Natural killer cell (primary cell): ENCODE measurements at regions not wholly inside any gene's neighbourhood (a gene's known extent, or its start where the extent isn't known, plus 50 kb on each side); places are given as distances from the start of the nearest gene placed in this dataset.

Experiments
- ATAC-seq, 3 donors: fragments of 150-1000 bp in 2 of 3; fragments of 200-7000 bp in 1 of 3; cut with Tn5 transposase; 1 replicate in 1 of 3; 2 replicates in 2 of 3; pipeline ENCODE4 v1.10.0; 2021; ENCODE audit warnings: mild to moderate bottlenecking in 2 of 3, moderate library complexity in 2 of 3
- DNase-seq, 2 donors: peaks; one replicate each; pipeline versions ENCODE4 v3.0.0 to v3.0.0-alpha.2; 2013 to 2021; ENCODE audit warnings: mixed read lengths in 1 of 2
- H3K27ac ChIP-seq: one replicate; pipeline ENCODE4 v1.5.1; 2013; ENCODE audit warnings: mild to moderate bottlenecking, low read length
- H3K27me3 ChIP-seq: one replicate; pipeline ENCODE4 v1.6.1; 2013; ENCODE audit warnings: low read length; ENCODE audit not compliant: control insufficient read depth, insufficient read depth
- H3K36me3 ChIP-seq: one replicate; pipeline ENCODE4 v1.6.1; 2013; ENCODE audit warnings: low read length; ENCODE audit not compliant: control insufficient read depth, insufficient read depth
- H3K4me1 ChIP-seq: one replicate; pipeline ENCODE4 v1.6.1; 2013; ENCODE audit warnings: low read length; ENCODE audit not compliant: control insufficient read depth, insufficient read depth
- H3K4me3 ChIP-seq: one replicate; pipeline ENCODE4 v1.5.1; 2013; ENCODE audit warnings: low read length
- H3K9me3 ChIP-seq: one replicate; pipeline ENCODE4 v1.6.1; 2013; ENCODE audit warnings: low read length; ENCODE audit not compliant: control insufficient read depth, insufficient read depth
- H3K27ac Mint-ChIP-seq, 2 donors: one replicate each; pipeline ENCODE4 v1.8.0; 2022; ENCODE audit warnings: mild to moderate bottlenecking in 2 of 2, mixed read lengths in 2 of 2, moderate library complexity in 1 of 2
- H3K27me3 Mint-ChIP-seq, 2 donors: one replicate each; pipeline ENCODE4 v1.8.0; 2022; ENCODE audit warnings: low read depth in 2 of 2, mixed read lengths in 2 of 2
- H3K36me3 Mint-ChIP-seq: one replicate; pipeline ENCODE4 v1.8.0; 2022; ENCODE audit warnings: mixed read lengths
- H3K4me1 Mint-ChIP-seq, 2 donors: one replicate each; pipeline ENCODE4 v1.8.0; 2022; ENCODE audit warnings: mixed read lengths in 2 of 2
- H3K4me3 Mint-ChIP-seq: one replicate; pipeline ENCODE4 v1.8.0; 2022; ENCODE audit warnings: mild to moderate bottlenecking, moderate library complexity, mixed read lengths
- H3K9me3 Mint-ChIP-seq, 2 donors: one replicate each; pipeline ENCODE4 v1.8.0; 2022; ENCODE audit warnings: mixed read lengths in 2 of 2
- CTCF ChIP-seq: fragments of 200-600 bp; IDR thresholded peaks from one replicate; pipeline ENCODE4 v1.8.0; 2022; ENCODE audit warnings: antibody characterized with exemption
- WGBS: methylation state at CpG from one replicate; pipeline ENCODE4 v1.1.7; 2013; ENCODE audit warnings: missing lambda C conversion rate; ENCODE audit not compliant: insufficient coverage; 5-methylcytosine and 5-hydroxymethylcytosine counted together
- intact Hi-C: fragments of 100-400 bp; cut with micrococcal nuclease; formaldehyde crosslinking; loops from one replicate; pipeline ENCODE4 v1.14.2; 2022

- H3K9me3 Mint-ChIP-seq = no peaks in the 10 kb centered on the region
- Histone ChIP-seq H3K36me3 (peaks cover 6% of the 10 kb centered on the region), H3K4me3 (no peak overlapping the region), H3K27ac (no peak overlapping the region), H3K27me3 (no peaks in the 10 kb centered on the region), H3K9me3 (peaks cover 3% of the 10 kb centered on the region), H3K4me1 (peaks cover 2% of the 10 kb centered on the region)
- intact Hi-C loops = no loop called here
- H3K36me3 Mint-ChIP-seq = no peaks in the 10 kb centered on the region
- H3K27ac Mint-ChIP-seq = peak overlapping the region in 1 of 2 donors; percentile 76
- H3K4me1 Mint-ChIP-seq = peaks cover 43 to 52% of the 10 kb centered on the region in 2 donors
- H3K4me3 Mint-ChIP-seq = no peak overlapping the region
- no peaks in the 10 kb centered on the region for H3K27me3 Mint-ChIP-seq
- DNase-seq (no peak), ATAC-seq (no peak)
- 96% methylated on average over 3 of the region's 3 CpGs for WGBS
- no peak for TF ChIP-seq CTCF
Observed at GRCh38 chr13:73880365-73880764, 253.8 kb downstream of the KLF12 start.

DNA sequence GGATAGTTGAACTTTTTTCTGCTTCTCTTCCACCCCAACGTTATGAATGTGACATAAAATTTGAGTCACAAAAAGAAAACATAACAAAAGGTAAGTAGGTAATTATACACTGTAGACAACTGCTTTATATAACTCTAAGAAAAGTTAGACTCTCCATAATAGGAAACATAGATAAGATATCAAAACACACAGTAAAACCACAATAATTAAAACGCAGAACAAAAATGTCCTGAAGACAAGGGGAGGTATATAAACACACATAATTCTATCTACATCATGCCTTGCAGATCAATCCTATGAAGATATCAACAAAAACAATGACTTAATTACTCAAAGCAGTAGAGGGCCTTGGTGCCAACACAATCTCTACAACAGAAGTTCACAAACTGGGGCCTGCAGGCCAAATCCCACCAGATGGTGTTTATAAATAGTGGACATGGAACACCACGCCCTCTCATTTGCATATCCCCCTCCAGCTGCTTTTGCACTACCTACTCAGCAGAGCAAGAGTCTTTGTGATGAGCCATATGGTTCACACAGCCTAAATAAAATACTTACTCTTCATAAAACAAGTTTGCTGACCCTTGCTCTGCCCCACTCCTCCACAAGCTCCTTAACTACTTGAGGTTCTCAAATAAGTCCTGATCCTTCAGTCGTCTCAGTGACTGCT lies 254.7 kb downstream of the KLF12 start:
- H3K4me1 ChIP-seq = peaks cover 2% of the 10 kb centered on the region
- Mint-ChIP-seq H3K36me3 (no peaks in the 10 kb centered on the region), H3K27me3 (no peaks in the 10 kb centered on the region), H3K4me3 (no peak overlapping the region), H3K9me3 (no peaks in the 10 kb centered on the region), H3K4me1 (peaks cover 35 to 44% of the 10 kb centered on the region in 2 donors), H3K27ac (peak overlapping the region; percentile 54 to 76)
- intact Hi-C loops = no loop called here
- no peaks in the 10 kb centered on the region for H3K27me3 ChIP-seq
- no peak overlapping the region for H3K4me3 ChIP-seq
- H3K27ac ChIP-seq = no peak overlapping the region
- H3K36me3 ChIP-seq = peaks cover 2% of the 10 kb centered on the region
- peaks cover 3% of the 10 kb centered on the region for H3K9me3 ChIP-seq
- TF ChIP-seq CTCF = no peak
- no peak for ATAC-seq
- no peak for DNase-seq
- 73% methylated on average over 3 of the region's 4 CpGs for WGBS

DNA sequence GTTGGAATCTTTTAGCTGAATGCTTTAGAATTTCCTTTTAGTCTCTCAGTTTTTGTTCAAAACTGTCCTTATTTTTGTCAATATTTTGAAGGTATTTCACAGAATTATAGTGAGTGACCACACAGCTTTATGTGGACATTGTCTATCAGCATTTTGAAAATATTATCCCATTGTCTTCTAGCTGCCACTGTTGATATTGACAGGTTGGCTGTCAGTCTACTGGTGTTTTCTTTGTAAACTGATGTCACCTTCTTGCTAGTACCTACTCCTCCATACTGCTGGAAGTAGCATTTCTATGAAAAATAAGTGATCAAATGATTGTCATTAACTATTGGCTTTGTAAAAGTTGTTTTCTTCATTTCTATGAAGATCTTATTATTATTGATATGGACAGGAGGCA lies 256.8 kb downstream of the KLF12 start:
- H3K4me1 Mint-ChIP-seq = peaks cover 44 to 49% of the 10 kb centered on the region in 2 donors
- no peak for ATAC-seq
- H3K4me3 Mint-ChIP-seq = no peak overlapping the region

More for the DNA sequence above, 256.8 kb downstream of the KLF12 start:
- no peak overlapping the region for H3K4me3 ChIP-seq
- H3K4me1 ChIP-seq = peaks cover 2% of the 10 kb centered on the region
- H3K27me3 Mint-ChIP-seq = no peaks in the 10 kb centered on the region
- H3K9me3 ChIP-seq = peaks cover 3% of the 10 kb centered on the region
- peaks cover 2% of the 10 kb centered on the region for H3K36me3 ChIP-seq
- no peak overlapping the region for H3K27ac ChIP-seq
- DNase-seq = no peak
- no peaks in the 10 kb centered on the region for H3K36me3 Mint-ChIP-seq
- intact Hi-C loops = no loop called here
- H3K27ac Mint-ChIP-seq = no peak overlapping the region
- no peaks in the 10 kb centered on the region for H3K27me3 ChIP-seq
- H3K9me3 Mint-ChIP-seq = no peaks in the 10 kb centered on the region
- TF ChIP-seq CTCF = no peak
